GM18511 (cell line): ENCODE measurements at regions not wholly inside any gene's neighbourhood (a gene's known extent, or its start where the extent isn't known, plus 50 kb on each side); places are given as distances from the start of the nearest gene placed in this dataset.

ENCODE experiments used
- ATAC-seq: cut with Tn5 transposase; IDR thresholded peaks from one replicate; pipeline ENCODE4 v1.9.1; 2021; ENCODE audit warnings: mild to moderate bottlenecking, moderate library complexity; ENCODE audit not compliant: unreplicated experiment

- no peak for ATAC-seq
Measured at GRCh38 chr1:217373761-217374701, 256.9 kb downstream of the GPATCH2 start.

GRCh38 chr1:217372049-217372970 is 258.6 kb downstream of the GPATCH2 start:
- ATAC-seq = no peak

GRCh38 chr1:217370757-217371156 is 260.1 kb downstream of the GPATCH2 start:
- ATAC-seq = no peak

GRCh38 chr1:217369996-217370551 is 260.8 kb downstream of the GPATCH2 start:
- ATAC-seq = no peak

- ATAC-seq = peak; percentile 92
Measured at GRCh38 chr1:217369271-217369981, 261.5 kb downstream of the GPATCH2 start.

- ATAC-seq = no peak
Measured at GRCh38 chr1:217364220-217364619, 266.7 kb downstream of the GPATCH2 start.

- ATAC-seq = no peak
Measured at GRCh38 chr1:217363319-217363718, 267.6 kb downstream of the GPATCH2 start.

- no peak for ATAC-seq
Measured at GRCh38 chr1:217360510-217360909, 270.4 kb downstream of the GPATCH2 start.

GRCh38 chr1:217354895-217355294 is 276.0 kb downstream of the GPATCH2 start:
- ATAC-seq = no peak

- no peak for ATAC-seq
Measured at GRCh38 chr1:217348960-217349664, 281.8 kb downstream of the GPATCH2 start.

GRCh38 chr1:217344712-217345111 is 286.2 kb downstream of the GPATCH2 start:
- ATAC-seq = no peak

- no peak for ATAC-seq
Measured at GRCh38 chr1:217343907-217344306, 287.0 kb downstream of the GPATCH2 start.

GRCh38 chr1:217342105-217342504 is 288.8 kb downstream of the GPATCH2 start:
- peak; percentile 59 for ATAC-seq

- no peak for ATAC-seq
Measured at GRCh38 chr1:217336724-217337123, 294.2 kb downstream of the GPATCH2 start.

- ATAC-seq = peak; percentile 80
Measured at GRCh38 chr1:217333939-217334338, 297.0 kb downstream of the GPATCH2 start.

GRCh38 chr1:217332431-217333065 is 298.3 kb downstream of the GPATCH2 start:
- no peak for ATAC-seq

GRCh38 chr1:217331698-217332097 is 299.2 kb downstream of the GPATCH2 start:
- ATAC-seq = no peak

GRCh38 chr1:217327901-217328300 is 303.0 kb downstream of the GPATCH2 start:
- no peak for ATAC-seq

- peak; percentile 100 for ATAC-seq
Measured at GRCh38 chr1:217322834-217323233, 308.1 kb downstream of the GPATCH2 start.
